ENCODE measurements at regions not wholly inside any gene's neighbourhood (a gene's known extent, or its start where the extent isn't known, plus 50 kb on each side); places are given as distances from the start of the nearest gene placed in this dataset.

DNA sequence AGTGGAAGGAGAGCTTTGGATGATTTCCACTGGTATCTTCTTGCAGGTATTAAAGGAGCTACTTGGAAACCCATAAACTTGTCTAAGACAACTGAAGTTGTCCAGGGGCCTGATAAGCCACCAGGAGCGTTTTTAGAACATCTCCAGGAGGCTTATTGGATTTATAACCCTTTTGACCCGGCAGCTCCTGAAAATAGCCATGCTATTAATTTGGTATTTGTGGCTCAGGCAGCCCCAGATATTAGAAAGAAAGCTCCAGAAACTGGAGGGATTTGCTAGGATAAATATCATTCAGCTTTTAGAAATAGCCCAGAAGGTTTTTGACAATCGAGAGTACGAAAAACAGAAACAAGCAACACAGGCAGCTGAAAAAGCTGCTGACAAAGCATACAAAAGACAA is 461.0 kb upstream of the HTR1E start:
- WGBS (ENCODE audit: extremely low coverage, insufficient read length, low lambda C conversion rate) = no CpG with 5 or more reads among the region's 4 CpGs

More for the DNA sequence above, 461.0 kb upstream of the HTR1E start:
- no peak overlapping the region for H2BK5ac ChIP-seq (ENCODE audit: insufficient read length, low read length)
- H3T11ph ChIP-seq (ENCODE audit: low read length) = no peak overlapping the region
- no peak overlapping the region for H3K4ac ChIP-seq (ENCODE audit: low read depth, low read length)
- no peak overlapping the region for H2BK15ac ChIP-seq (ENCODE audit: low read depth, low read length)
- H3K4me2 ChIP-seq (ENCODE audit: insufficient read depth, insufficient read length, low read length) = no peak overlapping the region
- TF ChIP-seq, protein P1, sequence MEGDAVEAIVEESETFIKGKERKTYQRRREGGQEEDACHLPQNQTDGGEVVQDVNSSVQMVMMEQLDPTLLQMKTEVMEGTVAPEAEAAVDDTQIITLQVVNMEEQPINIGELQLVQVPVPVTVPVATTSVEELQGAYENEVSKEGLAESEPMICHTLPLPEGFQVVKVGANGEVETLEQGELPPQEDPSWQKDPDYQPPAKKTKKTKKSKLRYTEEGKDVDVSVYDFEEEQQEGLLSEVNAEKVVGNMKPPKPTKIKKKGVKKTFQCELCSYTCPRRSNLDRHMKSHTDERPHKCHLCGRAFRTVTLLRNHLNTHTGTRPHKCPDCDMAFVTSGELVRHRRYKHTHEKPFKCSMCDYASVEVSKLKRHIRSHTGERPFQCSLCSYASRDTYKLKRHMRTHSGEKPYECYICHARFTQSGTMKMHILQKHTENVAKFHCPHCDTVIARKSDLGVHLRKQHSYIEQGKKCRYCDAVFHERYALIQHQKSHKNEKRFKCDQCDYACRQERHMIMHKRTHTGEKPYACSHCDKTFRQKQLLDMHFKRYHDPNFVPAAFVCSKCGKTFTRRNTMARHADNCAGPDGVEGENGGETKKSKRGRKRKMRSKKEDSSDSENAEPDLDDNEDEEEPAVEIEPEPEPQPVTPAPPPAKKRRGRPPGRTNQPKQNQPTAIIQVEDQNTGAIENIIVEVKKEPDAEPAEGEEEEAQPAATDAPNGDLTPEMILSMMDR (conservative IDR thresholded peaks at IDR 0.05) = no peak
- H3K9ac ChIP-seq (ENCODE audit: extremely low read depth, insufficient read length, low read length) = no peak overlapping the region
- no peaks in the 10 kb centered on the region; a peak in 1 of 7 replicates for H3K36me3 Mint-ChIP-seq (ENCODE audit: insufficient read depth in 1 of 3, low read depth in 3 of 3)
- no peak overlapping the region for H3K27ac Mint-ChIP-seq
- no peak overlapping the region for H2BK120ac ChIP-seq (ENCODE audit: low read depth, low read length, poor library complexity, severe bottlenecking)
- H2AK5ac ChIP-seq (ENCODE audit: insufficient read length, low read length) = no peak overlapping the region
- H4K8ac ChIP-seq (replicated peaks; ENCODE audit: insufficient read length, low read depth, low read length) = no peak overlapping the region
- no peak overlapping the region for H2BK12ac ChIP-seq (ENCODE audit: insufficient read length, low read depth, low read length)
- no peak for DNase-seq
- H3K27me3 Mint-ChIP-seq (ENCODE audit: low read depth) = no peaks in the 10 kb centered on the region; the same call in 1 of the 2 replicates
- H3K9me3 ChIP-seq (ENCODE audit: control insufficient read depth, low read depth, low read length) = no peaks in the 10 kb centered on the region
- no peaks in the 10 kb centered on the region for H3K27me3 ChIP-seq (ENCODE audit: insufficient read depth, low read length)
- no peak overlapping the region for H2BK20ac ChIP-seq (ENCODE audit: low read depth, low read length, poor library complexity, severe bottlenecking)
- peaks cover 0 to 3% of the 10 kb centered on the region in 2 experiments; a peak in 1 of 5 replicates for H3K9me3 Mint-ChIP-seq
- H3K56ac ChIP-seq (ENCODE audit: insufficient read length, low read depth, low read length) = no peak overlapping the region
- H3K14ac ChIP-seq (ENCODE audit: insufficient read depth, low read length) = no peak overlapping the region
- no peak overlapping the region for H2AFZ ChIP-seq (ENCODE audit: low read length)
- no peak overlapping the region for H3K27ac ChIP-seq (ENCODE audit: insufficient read length, low read depth, low read length)
- no peak overlapping the region for H3K18ac ChIP-seq (ENCODE audit: insufficient read length, low read depth, low read length)
- H4K20me1 ChIP-seq (ENCODE audit: control insufficient read depth, insufficient read depth, insufficient read length) = no peaks in the 10 kb centered on the region
- H3K23me2 ChIP-seq (ENCODE audit: insufficient read length, low read depth, low read length, poor library complexity, severe bottlenecking) = no peaks in the 10 kb centered on the region
- no peak overlapping the region for H4K91ac ChIP-seq (ENCODE audit: insufficient read length, low read depth, low read length)
- peaks cover 13 to 15% of the 10 kb centered on the region in 2 experiments for H3K4me1 Mint-ChIP-seq
- H3K79me1 ChIP-seq (ENCODE audit: insufficient read depth, low read depth, low read length, poor library complexity, severe bottlenecking) = no peaks in the 10 kb centered on the region
- H3K23ac ChIP-seq (ENCODE audit: insufficient read length, low read depth, low read length) = no peak overlapping the region
- H4K5ac ChIP-seq (ENCODE audit: insufficient read length, low read depth, low read length) = no peak overlapping the region
- H3K4me1 ChIP-seq (ENCODE audit: insufficient read depth, low read length) = no peaks in the 10 kb centered on the region
- no peaks in the 10 kb centered on the region for H3K79me2 ChIP-seq (ENCODE audit: insufficient read depth, low read length)
- H3K4me3 Mint-ChIP-seq = no peak overlapping the region
